IMR-90 (cell line): ENCODE measurements at regions not wholly inside any gene's neighbourhood (a gene's known extent, or its start where the extent isn't known, plus 50 kb on each side); places are given as distances from the start of the nearest gene placed in this dataset.

Experiments
- BHLHE40 ChIP-seq: fragments of 150-350 bp; IDR thresholded peaks from 2 replicates; pipeline ENCODE4 v1.6.1; 2016; ENCODE audit warnings: mild to moderate bottlenecking, low read depth, low read length
- CEBPB ChIP-seq: IDR thresholded peaks from 2 replicates; pipeline ENCODE4 v1.6.1; 2012; ENCODE audit warnings: low read depth, low read length, improper control_type of control experiment
- CHD1 ChIP-seq: IDR thresholded peaks from 2 replicates; pipeline ENCODE4 v1.6.1; 2012; ENCODE audit warnings: low read depth, low read length, improper control_type of control experiment
- MAFK ChIP-seq: IDR thresholded peaks from 2 replicates; pipeline ENCODE4 v1.6.1; 2012; ENCODE audit warnings: low read depth, low read length, improper control_type of control experiment
- MAZ ChIP-seq: IDR thresholded peaks from 2 replicates; pipeline ENCODE4 v1.6.1; 2012; ENCODE audit warnings: low read depth, mild to moderate bottlenecking, low read length, improper control_type of control experiment, moderate library complexity, borderline replicate concordance
- MXI1 ChIP-seq: IDR thresholded peaks from 2 replicates; pipeline ENCODE4 v1.6.1; 2012; ENCODE audit warnings: low read depth, mild to moderate bottlenecking, low read length, moderate library complexity, borderline replicate concordance
- POLR2A ChIP-seq: IDR thresholded peaks from 2 replicates; pipeline ENCODE4 v1.6.1; 2012; ENCODE audit warnings: mild to moderate bottlenecking, low read depth, low read length
- RAD21 ChIP-seq: IDR thresholded peaks from 2 replicates; pipeline ENCODE4 v1.6.1; 2012; ENCODE audit warnings: low read length, improper control_type of control experiment
- TF ChIP-seq, protein P1 (sequence below): conservative IDR thresholded peaks from 2 replicates; pipeline ENCODE4 v1.5.1; 2012; ENCODE audit warnings: mild to moderate bottlenecking, low read depth, low read length, improper control_type of control experiment
- TF ChIP-seq, protein P2 (sequence below): fragments of 150-350 bp; IDR thresholded peaks from 2 replicates; pipeline ENCODE4 v1.6.1; 2016; ENCODE audit warnings: low read depth, mild to moderate bottlenecking, low read length, moderate library complexity, borderline replicate concordance
- TF ChIP-seq, protein P3 (sequence below): fragments of 150-350 bp; IDR thresholded peaks from 2 replicates; pipeline ENCODE4 v1.6.1; 2017; ENCODE audit warnings: mild to moderate bottlenecking, antibody characterized with exemption, low read length, low read depth

DNA sequence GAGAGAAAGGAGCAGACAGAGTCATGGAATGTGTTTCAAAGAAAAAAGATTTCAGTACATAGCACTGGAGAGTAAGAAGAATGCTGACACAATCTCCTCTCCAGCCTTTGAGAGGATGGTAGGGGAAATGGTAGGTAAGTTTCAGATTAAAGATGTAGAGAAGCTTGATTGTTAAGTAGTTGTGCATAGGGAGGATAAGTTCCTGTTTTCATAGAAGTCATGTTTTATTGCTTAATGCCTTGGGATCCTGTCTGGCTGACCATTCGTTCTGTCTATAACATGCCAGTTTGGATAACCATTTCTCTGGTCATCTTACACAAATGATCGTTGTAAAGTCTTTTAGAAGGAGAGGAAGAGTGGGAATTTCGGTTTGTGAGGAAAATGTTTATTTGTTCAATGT, 95.7 kb upstream of the IGSF10 start:
- TF ChIP-seq POLR2A (no peak), CHD1 (no peak), CEBPB (no peak), MXI1 (no peak), MAFK (no peak), BHLHE40 (no peak), MAZ (no peak), RAD21 (no peak)
- TF ChIP-seq, protein P1, sequence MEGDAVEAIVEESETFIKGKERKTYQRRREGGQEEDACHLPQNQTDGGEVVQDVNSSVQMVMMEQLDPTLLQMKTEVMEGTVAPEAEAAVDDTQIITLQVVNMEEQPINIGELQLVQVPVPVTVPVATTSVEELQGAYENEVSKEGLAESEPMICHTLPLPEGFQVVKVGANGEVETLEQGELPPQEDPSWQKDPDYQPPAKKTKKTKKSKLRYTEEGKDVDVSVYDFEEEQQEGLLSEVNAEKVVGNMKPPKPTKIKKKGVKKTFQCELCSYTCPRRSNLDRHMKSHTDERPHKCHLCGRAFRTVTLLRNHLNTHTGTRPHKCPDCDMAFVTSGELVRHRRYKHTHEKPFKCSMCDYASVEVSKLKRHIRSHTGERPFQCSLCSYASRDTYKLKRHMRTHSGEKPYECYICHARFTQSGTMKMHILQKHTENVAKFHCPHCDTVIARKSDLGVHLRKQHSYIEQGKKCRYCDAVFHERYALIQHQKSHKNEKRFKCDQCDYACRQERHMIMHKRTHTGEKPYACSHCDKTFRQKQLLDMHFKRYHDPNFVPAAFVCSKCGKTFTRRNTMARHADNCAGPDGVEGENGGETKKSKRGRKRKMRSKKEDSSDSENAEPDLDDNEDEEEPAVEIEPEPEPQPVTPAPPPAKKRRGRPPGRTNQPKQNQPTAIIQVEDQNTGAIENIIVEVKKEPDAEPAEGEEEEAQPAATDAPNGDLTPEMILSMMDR = no peak
- TF ChIP-seq, protein P2, sequence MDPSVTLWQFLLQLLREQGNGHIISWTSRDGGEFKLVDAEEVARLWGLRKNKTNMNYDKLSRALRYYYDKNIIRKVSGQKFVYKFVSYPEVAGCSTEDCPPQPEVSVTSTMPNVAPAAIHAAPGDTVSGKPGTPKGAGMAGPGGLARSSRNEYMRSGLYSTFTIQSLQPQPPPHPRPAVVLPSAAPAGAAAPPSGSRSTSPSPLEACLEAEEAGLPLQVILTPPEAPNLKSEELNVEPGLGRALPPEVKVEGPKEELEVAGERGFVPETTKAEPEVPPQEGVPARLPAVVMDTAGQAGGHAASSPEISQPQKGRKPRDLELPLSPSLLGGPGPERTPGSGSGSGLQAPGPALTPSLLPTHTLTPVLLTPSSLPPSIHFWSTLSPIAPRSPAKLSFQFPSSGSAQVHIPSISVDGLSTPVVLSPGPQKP = no peak
- TF ChIP-seq, protein P3, sequence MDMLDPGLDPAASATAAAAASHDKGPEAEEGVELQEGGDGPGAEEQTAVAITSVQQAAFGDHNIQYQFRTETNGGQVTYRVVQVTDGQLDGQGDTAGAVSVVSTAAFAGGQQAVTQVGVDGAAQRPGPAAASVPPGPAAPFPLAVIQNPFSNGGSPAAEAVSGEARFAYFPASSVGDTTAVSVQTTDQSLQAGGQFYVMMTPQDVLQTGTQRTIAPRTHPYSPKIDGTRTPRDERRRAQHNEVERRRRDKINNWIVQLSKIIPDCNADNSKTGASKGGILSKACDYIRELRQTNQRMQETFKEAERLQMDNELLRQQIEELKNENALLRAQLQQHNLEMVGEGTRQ = no peak
